Activated CD8-positive, alpha-beta T cell treated with anti-CD3 and anti-CD28 coated beads, Interleukin-2, amount 10 ng/mL, durations not matched to agents 7 days and 5 days (primary cell): ENCODE measurements at regions not wholly inside any gene's neighbourhood (a gene's known extent, or its start where the extent isn't known, plus 50 kb on each side); places are given as distances from the start of the nearest gene placed in this dataset.

ENCODE experiments used
- ATAC-seq: fragments of 150-1000 bp; cut with Tn5 transposase; one replicate; pipeline ENCODE4 v1.10.0; 2021; ENCODE audit warnings: moderate library complexity
- CTCF ChIA-PET: fragments of 350-600 bp; sonication (Branson Sonifier 250); formaldehyde crosslinking; loops from one replicate; lab custom pipeline; 2021; ENCODE audit warnings: antibody characterized with exemption; lab: Charles Lee
- POLR2A ChIA-PET: fragments of 350-600 bp; sonication (Branson Sonifier 250); formaldehyde crosslinking; loops from one replicate; lab custom pipeline; 2021; ENCODE audit warnings: antibody characterized with exemption; lab: Charles Lee
- DNase-seq: peaks from one replicate; pipeline ENCODE4 v3.0.0-alpha.2; 2020
- H3K27ac Mint-ChIP-seq: one replicate; pipeline ENCODE4 v1.8.0; 2021; ENCODE audit warnings: mild to moderate bottlenecking, mixed read lengths
- H3K27me3 Mint-ChIP-seq: one replicate; pipeline ENCODE4 v1.8.0; 2021; ENCODE audit warnings: low read depth, mixed read lengths
- H3K36me3 Mint-ChIP-seq: one replicate; pipeline ENCODE4 v1.8.0; 2021; ENCODE audit warnings: low read depth, mixed read lengths
- H3K4me1 Mint-ChIP-seq: one replicate; pipeline ENCODE4 v1.8.0; 2021; ENCODE audit warnings: low read depth, mixed read lengths
- H3K4me3 Mint-ChIP-seq: one replicate; pipeline ENCODE4 v1.8.0; 2021; ENCODE audit warnings: mild to moderate bottlenecking, mixed read lengths
- H3K9me3 Mint-ChIP-seq: one replicate; pipeline ENCODE4 v1.8.0; 2022; ENCODE audit warnings: mixed read lengths; ENCODE audit not compliant: insufficient read depth

GRCh38 chr3:157819270-157820156 lies 286.7 kb downstream of the SHOX2 start:
- no peaks in the 10 kb centered on the region for H3K9me3 Mint-ChIP-seq
- no peaks in the 10 kb centered on the region for H3K4me1 Mint-ChIP-seq
- H3K27ac Mint-ChIP-seq, result no peak overlapping the region
- CTCF ChIA-PET, result interaction anchor here (1.1 kb wide), 1 partner anchor 44 kb away, joined by 4 read pairs; no protein-coding TSS in a partner anchor
- no peak for ATAC-seq
- POLR2A ChIA-PET, result no interaction called here
- no peak overlapping the region for H3K4me3 Mint-ChIP-seq
- H3K36me3 Mint-ChIP-seq, result no peaks in the 10 kb centered on the region
- no peak for DNase-seq
- no peaks in the 10 kb centered on the region for H3K27me3 Mint-ChIP-seq

GRCh38 chr3:157816896-157817295 lies 289.3 kb downstream of the SHOX2 start:
- DNase-seq (no peak), ATAC-seq (no peak)
- no peak overlapping the region for H3K4me3 Mint-ChIP-seq
- no peaks in the 10 kb centered on the region for H3K27me3 Mint-ChIP-seq
- H3K4me1 Mint-ChIP-seq, result no peaks in the 10 kb centered on the region
- H3K27ac Mint-ChIP-seq, result no peak overlapping the region
- ChIA-PET CTCF (interaction anchor here (0.7 kb wide), 1 partner anchor 485 kb away, joined by 3 read pairs; no protein-coding TSS in a partner anchor), POLR2A (no interaction called here)
- no peaks in the 10 kb centered on the region for H3K36me3 Mint-ChIP-seq
- no peaks in the 10 kb centered on the region for H3K9me3 Mint-ChIP-seq

DNA sequence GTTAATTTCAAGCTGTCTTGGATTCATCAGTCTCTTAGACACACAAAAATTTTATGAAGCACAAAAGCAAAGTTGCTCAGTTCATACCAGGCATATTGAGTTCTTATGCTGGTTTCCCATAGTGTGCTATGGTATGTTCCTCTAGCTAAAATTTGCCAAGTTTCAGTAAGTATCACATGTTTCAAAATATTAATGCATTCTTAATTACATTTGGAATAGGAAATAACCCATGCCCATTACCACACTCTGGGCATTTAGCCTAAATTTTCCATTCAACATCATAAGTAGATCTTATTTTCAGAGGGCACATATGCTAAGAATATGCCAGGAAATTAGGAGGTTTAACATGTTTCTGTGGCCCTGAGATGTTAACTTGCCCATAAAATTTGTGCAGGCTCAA lies 289.9 kb downstream of the SHOX2 start:
- ChIA-PET CTCF (no interaction called here), POLR2A (no interaction called here)
- no peaks in the 10 kb centered on the region for H3K9me3 Mint-ChIP-seq
- DNase-seq (no peak), ATAC-seq (no peak)
- no peaks in the 10 kb centered on the region for H3K4me1 Mint-ChIP-seq
- H3K36me3 Mint-ChIP-seq, result no peaks in the 10 kb centered on the region
- H3K27ac Mint-ChIP-seq, result no peak overlapping the region
- H3K27me3 Mint-ChIP-seq, result no peaks in the 10 kb centered on the region
- H3K4me3 Mint-ChIP-seq, result no peak overlapping the region

DNA sequence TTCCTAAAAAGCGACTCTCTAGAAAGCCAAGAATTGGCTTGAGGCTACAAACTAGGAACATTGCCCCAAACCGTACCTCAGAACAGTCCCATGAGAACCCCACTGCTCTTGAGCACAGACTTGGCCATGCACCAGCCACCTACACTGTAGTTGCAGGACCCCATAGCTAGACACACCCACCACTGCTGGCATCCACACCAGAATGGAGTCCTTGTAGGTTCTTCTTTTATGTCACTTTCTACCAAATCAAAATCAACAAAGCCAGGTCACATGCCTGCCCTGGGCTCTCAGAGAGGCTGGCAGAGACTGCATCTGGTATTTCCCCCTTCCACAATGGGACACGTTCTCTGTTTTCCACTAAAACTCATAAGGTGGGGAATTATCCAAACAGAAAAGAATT lies 290.5 kb downstream of the SHOX2 start:
- CTCF ChIA-PET, result no interaction called here
- ATAC-seq (no peak), DNase-seq (no peak)
- no peaks in the 10 kb centered on the region for H3K9me3 Mint-ChIP-seq
- no peaks in the 10 kb centered on the region for H3K27me3 Mint-ChIP-seq
- POLR2A ChIA-PET, result no interaction called here
- H3K36me3 Mint-ChIP-seq, result no peaks in the 10 kb centered on the region
- H3K27ac Mint-ChIP-seq, result no peak overlapping the region
- no peaks in the 10 kb centered on the region for H3K4me1 Mint-ChIP-seq
- H3K4me3 Mint-ChIP-seq, result no peak overlapping the region

GRCh38 chr3:157810924-157811718 lies 295.1 kb downstream of the SHOX2 start:
- Mint-ChIP-seq H3K4me1 (no peaks in the 10 kb centered on the region), H3K4me3 (no peak overlapping the region), H3K27me3 (no peaks in the 10 kb centered on the region), H3K27ac (no peak overlapping the region), H3K9me3 (no peaks in the 10 kb centered on the region), H3K36me3 (no peaks in the 10 kb centered on the region)
- ChIA-PET CTCF (no interaction called here), POLR2A (no interaction called here)
- ATAC-seq (no peak), DNase-seq (no peak)

GRCh38 chr3:157807280-157807679 lies 298.9 kb downstream of the SHOX2 start:
- POLR2A ChIA-PET, result no interaction called here
- H3K27me3 Mint-ChIP-seq, result no peaks in the 10 kb centered on the region
- no peak for ATAC-seq

DNA sequence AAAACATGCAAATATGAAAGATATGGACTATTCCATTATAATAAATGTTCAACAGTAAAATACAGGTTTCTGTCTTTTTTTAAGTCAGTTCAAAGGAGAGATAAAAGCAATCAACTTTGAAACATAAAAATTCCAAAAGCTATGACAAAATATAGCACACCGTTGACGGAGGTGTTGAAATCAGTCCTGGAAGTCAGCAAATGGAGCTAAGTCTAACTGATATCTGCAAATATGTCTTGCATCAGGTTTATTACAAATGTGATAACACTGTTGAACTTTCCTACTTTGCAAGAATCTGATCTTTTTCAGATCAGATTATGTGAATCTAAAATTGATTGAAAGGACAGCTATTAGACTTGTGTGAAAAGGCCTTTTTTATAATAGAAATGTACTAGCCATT lies 300.7 kb downstream of the SHOX2 start:
- Mint-ChIP-seq H3K27ac (no peak overlapping the region), H3K4me1 (no peaks in the 10 kb centered on the region), H3K27me3 (no peaks in the 10 kb centered on the region), H3K4me3 (no peak overlapping the region), H3K36me3 (no peaks in the 10 kb centered on the region), H3K9me3 (no peaks in the 10 kb centered on the region)
- POLR2A ChIA-PET, result no interaction called here
- DNase-seq (no peak), ATAC-seq (no peak)
- CTCF ChIA-PET, result interaction anchor here (0.6 kb wide), 1 partner anchor 199 kb away, joined by 3 read pairs; no protein-coding TSS in a partner anchor

More at GRCh38 chr3:157807280-157807679, 298.9 kb downstream of the SHOX2 start:
- CTCF ChIA-PET, result no interaction called here
- H3K9me3 Mint-ChIP-seq, result no peaks in the 10 kb centered on the region
- H3K27ac Mint-ChIP-seq, result no peak overlapping the region
- DNase-seq, result no peak
- H3K4me1 Mint-ChIP-seq, result no peaks in the 10 kb centered on the region
- no peaks in the 10 kb centered on the region for H3K36me3 Mint-ChIP-seq
- H3K4me3 Mint-ChIP-seq, result no peak overlapping the region

GRCh38 chr3:157794771-157795170 lies 291.6 kb upstream of the VEPH1 start:
- DNase-seq, result no peak
- no peaks in the 10 kb centered on the region for H3K27me3 Mint-ChIP-seq
- no peak for ATAC-seq
- no peak overlapping the region for H3K4me3 Mint-ChIP-seq
- POLR2A ChIA-PET, result no interaction called here
- H3K27ac Mint-ChIP-seq, result no peak overlapping the region
- H3K4me1 Mint-ChIP-seq, result no peaks in the 10 kb centered on the region
- no peaks in the 10 kb centered on the region for H3K36me3 Mint-ChIP-seq
- no peaks in the 10 kb centered on the region for H3K9me3 Mint-ChIP-seq
- CTCF ChIA-PET, result no interaction called here

- CTCF ChIA-PET, result no interaction called here
Observed at GRCh38 chr3:157793745-157794144, 290.5 kb upstream of the VEPH1 start.

GRCh38 chr3:157789162-157789561 lies 285.9 kb upstream of the VEPH1 start:
- no peak for ATAC-seq
- ChIA-PET CTCF (no interaction called here), POLR2A (no interaction called here)
- no peaks in the 10 kb centered on the region for H3K36me3 Mint-ChIP-seq
- no peak overlapping the region for H3K4me3 Mint-ChIP-seq
- no peak overlapping the region for H3K27ac Mint-ChIP-seq
- no peak for DNase-seq
- H3K4me1 Mint-ChIP-seq, result no peaks in the 10 kb centered on the region
- no peaks in the 10 kb centered on the region for H3K9me3 Mint-ChIP-seq
- H3K27me3 Mint-ChIP-seq, result no peaks in the 10 kb centered on the region

More at GRCh38 chr3:157793745-157794144, 290.5 kb upstream of the VEPH1 start:
- Mint-ChIP-seq H3K36me3 (no peaks in the 10 kb centered on the region), H3K4me1 (no peaks in the 10 kb centered on the region), H3K4me3 (no peak overlapping the region), H3K27me3 (no peaks in the 10 kb centered on the region), H3K9me3 (no peaks in the 10 kb centered on the region), H3K27ac (no peak overlapping the region)
- POLR2A ChIA-PET, result no interaction called here
- no peak for DNase-seq
- ATAC-seq, result no peak

- ChIA-PET CTCF (no interaction called here), POLR2A (no interaction called here)
- DNase-seq (no peak), ATAC-seq (no peak)
- H3K27ac Mint-ChIP-seq, result no peak overlapping the region
- no peaks in the 10 kb centered on the region for H3K4me1 Mint-ChIP-seq
- H3K36me3 Mint-ChIP-seq, result no peaks in the 10 kb centered on the region
- no peaks in the 10 kb centered on the region for H3K9me3 Mint-ChIP-seq
- no peak overlapping the region for H3K4me3 Mint-ChIP-seq
- no peaks in the 10 kb centered on the region for H3K27me3 Mint-ChIP-seq
Observed at GRCh38 chr3:157786618-157787017, 283.4 kb upstream of the VEPH1 start.

- H3K36me3 Mint-ChIP-seq, result no peaks in the 10 kb centered on the region
- H3K9me3 Mint-ChIP-seq, result no peaks in the 10 kb centered on the region
- CTCF ChIA-PET, result no interaction called here
- no peaks in the 10 kb centered on the region for H3K4me1 Mint-ChIP-seq
- ATAC-seq, result no peak
- H3K27ac Mint-ChIP-seq, result no peak overlapping the region
- DNase-seq, result no peak
- no peak overlapping the region for H3K4me3 Mint-ChIP-seq
- H3K27me3 Mint-ChIP-seq, result no peaks in the 10 kb centered on the region
- POLR2A ChIA-PET, result no interaction called here
Observed at GRCh38 chr3:157786211-157786610, 283.0 kb upstream of the VEPH1 start.
